Breast epithelium (tissue), 3 donors: ENCODE measurements at regions not wholly inside any gene's neighbourhood (a gene's known extent, or its start where the extent isn't known, plus 50 kb on each side); places are given as distances from the start of the nearest gene placed in this dataset.

ENCODE experiments used
- CTCF ChIP-seq, 3 donors: fragments of 450-650 bp; IDR thresholded peaks; one replicate each; pipeline ENCODE4 v1.5.1; 2016 to 2017; ENCODE audit warnings: antibody characterized with exemption in 3 of 3, mild to moderate bottlenecking in 3 of 3, moderate library complexity in 3 of 3
- POLR2A ChIP-seq: fragments of 450-650 bp; IDR thresholded peaks from one replicate; pipeline ENCODE4 v1.6.1; 2016; ENCODE audit warnings: antibody characterized with exemption, mild to moderate bottlenecking, moderate library complexity
- POLR2AphosphoS5 ChIP-seq, 3 donors: sonication (generic); formaldehyde crosslinking; IDR thresholded peaks; one replicate each; pipeline ENCODE4 v1.6.1; 2017; ENCODE audit warnings: antibody characterized with exemption in 3 of 3

DNA sequence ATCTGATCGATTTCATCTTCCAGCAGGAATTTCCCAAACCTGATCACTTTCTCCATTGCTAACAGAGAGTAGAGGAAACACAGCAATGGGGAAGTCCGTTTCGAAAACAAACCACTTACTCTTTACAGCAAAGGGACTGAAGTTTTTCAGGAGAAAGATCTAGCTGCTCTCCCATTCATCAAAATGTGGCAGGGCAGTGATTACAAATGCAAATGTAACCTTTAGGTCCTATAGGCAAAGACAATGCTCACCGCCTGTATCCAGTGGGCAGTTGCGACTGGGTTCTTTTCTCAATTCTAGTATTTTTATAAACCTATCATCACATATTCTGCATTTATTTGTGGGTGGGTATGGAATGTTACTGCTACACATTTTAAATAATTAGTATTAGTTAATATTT, 218.0 kb upstream of the ZFHX3 start:
- TF ChIP-seq CTCF (IDR thresholded peaks at IDR 0.05), result no peak
- TF ChIP-seq POLR2A, result no peak
- no peak for TF ChIP-seq POLR2AphosphoS5 (IDR thresholded peaks at IDR 0.05)
